Suprapubic skin (tissue), 4 donors: ENCODE measurements at regions not wholly inside any gene's neighbourhood (a gene's known extent, or its start where the extent isn't known, plus 50 kb on each side); places are given as distances from the start of the nearest gene placed in this dataset.

Experiments used
- DNase-seq, 2 donors: peaks; one replicate each; pipeline ENCODE4 v3.0.0-alpha.2; 2019; ENCODE audit warnings: low spot score in 2 of 2
- H3K27ac ChIP-seq: fragments of 200-600 bp; sonication (generic); one replicate; pipeline ENCODE4 v1.5.1; 2019
- H3K27me3 ChIP-seq: fragments of 200-600 bp; sonication (generic); one replicate; pipeline ENCODE4 v1.5.1; 2019
- H3K36me3 ChIP-seq: fragments of 200-600 bp; sonication (generic); one replicate; pipeline ENCODE4 v1.5.1; 2019
- H3K4me1 ChIP-seq: fragments of 200-600 bp; sonication (generic); one replicate; pipeline ENCODE4 v1.5.1; 2019
- H3K4me3 ChIP-seq: fragments of 200-600 bp; sonication (generic); one replicate; pipeline ENCODE4 v1.5.1; 2019; ENCODE audit warnings: mild to moderate bottlenecking
- H3K9me3 ChIP-seq: fragments of 200-600 bp; sonication (generic); one replicate; pipeline ENCODE4 v1.5.1; 2019
- CTCF ChIP-seq, 2 donors: fragments of 200-600 bp in 1 of 2; fragments of 450-650 bp in 1 of 2; sonication (generic) in 1 of 2; IDR thresholded peaks; one replicate each; pipeline ENCODE4 v1.5.1; 2016 to 2019; ENCODE audit warnings: antibody characterized with exemption in 2 of 2, mild to moderate bottlenecking in 1 of 2, moderate library complexity in 1 of 2
- EP300 ChIP-seq: sonication (generic); formaldehyde crosslinking; IDR thresholded peaks from one replicate; pipeline ENCODE4 v1.6.1; 2017; ENCODE audit warnings: antibody characterized with exemption
- POLR2A ChIP-seq, 2 donors: fragments of 450-650 bp; IDR thresholded peaks; one replicate each; pipeline ENCODE4 v1.6.1; 2017; ENCODE audit warnings: antibody characterized with exemption in 2 of 2, mild to moderate bottlenecking in 2 of 2, moderate library complexity in 2 of 2
- POLR2AphosphoS5 ChIP-seq, 3 donors: sonication (generic); formaldehyde crosslinking; IDR thresholded peaks; one replicate each; pipeline ENCODE4 v1.6.1; 2017; ENCODE audit warnings: antibody characterized with exemption in 3 of 3
- WGBS: methylation state at CpG from one replicate; pipeline ENCODE4 v1.1.5; 2018; 5-methylcytosine and 5-hydroxymethylcytosine counted together

- 92% methylated on average over 8 of the region's 8 CpGs for WGBS
- no peak for DNase-seq
- TF ChIP-seq POLR2AphosphoS5 (IDR thresholded peaks at IDR 0.05) (no peak), POLR2A (IDR thresholded peaks at IDR 0.05) (no peak), CTCF (IDR thresholded peaks at IDR 0.05) (no peak), EP300 (no peak)
- Histone ChIP-seq H3K27me3 (peaks cover 5% of the 10 kb centered on the region), H3K27ac (no peak overlapping the region), H3K9me3 (no peaks in the 10 kb centered on the region), H3K4me1 (no peaks in the 10 kb centered on the region), H3K4me3 (no peak overlapping the region), H3K36me3 (no peaks in the 10 kb centered on the region)
Measured at GRCh38 chr19:31596751-31597150, 247.5 kb upstream of the TSHZ3 start.

GRCh38 chr19:31597616-31598015 is 248.4 kb upstream of the TSHZ3 start:
- no peaks in the 10 kb centered on the region for H3K9me3 ChIP-seq
- H3K36me3 ChIP-seq: no peaks in the 10 kb centered on the region
- 85% methylated on average over 9 of the region's 9 CpGs for WGBS
- no peak overlapping the region for H3K27ac ChIP-seq
- no peak for DNase-seq
- H3K4me1 ChIP-seq: no peaks in the 10 kb centered on the region
- no peak overlapping the region for H3K4me3 ChIP-seq
- H3K27me3 ChIP-seq: peaks cover 1% of the 10 kb centered on the region
- TF ChIP-seq CTCF (IDR thresholded peaks at IDR 0.05) (no peak), POLR2AphosphoS5 (IDR thresholded peaks at IDR 0.05) (no peak), EP300 (no peak), POLR2A (IDR thresholded peaks at IDR 0.05) (no peak)

- Histone ChIP-seq H3K27me3 (no peaks in the 10 kb centered on the region), H3K27ac (no peak overlapping the region), H3K9me3 (no peaks in the 10 kb centered on the region), H3K4me1 (no peaks in the 10 kb centered on the region), H3K4me3 (no peak overlapping the region), H3K36me3 (no peaks in the 10 kb centered on the region)
- no peak for DNase-seq
- WGBS: 90% methylated on average over 2 of the region's 2 CpGs
- TF ChIP-seq CTCF (IDR thresholded peaks at IDR 0.05): no peak
- no peak for TF ChIP-seq EP300
- no peak for TF ChIP-seq POLR2AphosphoS5 (IDR thresholded peaks at IDR 0.05)
- no peak for TF ChIP-seq POLR2A (IDR thresholded peaks at IDR 0.05)
Measured at GRCh38 chr19:31598730-31599238, 249.5 kb upstream of the TSHZ3 start.

- DNase-seq: no peak
Measured at GRCh38 chr19:31600731-31601295, 251.6 kb upstream of the TSHZ3 start.

GRCh38 chr19:31601855-31602254 is 252.6 kb upstream of the TSHZ3 start:
- TF ChIP-seq POLR2A (IDR thresholded peaks at IDR 0.05) (no peak), EP300 (no peak), POLR2AphosphoS5 (IDR thresholded peaks at IDR 0.05) (no peak), CTCF (IDR thresholded peaks at IDR 0.05) (no peak)
- Histone ChIP-seq H3K27ac (no peak overlapping the region), H3K27me3 (no peaks in the 10 kb centered on the region), H3K4me3 (no peak overlapping the region), H3K9me3 (no peaks in the 10 kb centered on the region), H3K36me3 (no peaks in the 10 kb centered on the region), H3K4me1 (no peaks in the 10 kb centered on the region)
- 94% methylated on average over 9 of the region's 9 CpGs for WGBS
- no peak for DNase-seq

More at GRCh38 chr19:31600731-31601295, 251.6 kb upstream of the TSHZ3 start:
- 77% methylated on average over 9 of the region's 11 CpGs for WGBS
- H3K9me3 ChIP-seq: no peaks in the 10 kb centered on the region
- H3K4me3 ChIP-seq: no peak overlapping the region
- no peaks in the 10 kb centered on the region for H3K27me3 ChIP-seq
- no peaks in the 10 kb centered on the region for H3K4me1 ChIP-seq
- TF ChIP-seq POLR2A (IDR thresholded peaks at IDR 0.05) (no peak), POLR2AphosphoS5 (IDR thresholded peaks at IDR 0.05) (no peak), EP300 (no peak), CTCF (IDR thresholded peaks at IDR 0.05) (no peak)
- H3K36me3 ChIP-seq: no peaks in the 10 kb centered on the region
- no peak overlapping the region for H3K27ac ChIP-seq
